Stomach (tissue), 8 donors: ENCODE measurements at regions not wholly inside any gene's neighbourhood (a gene's known extent, or its start where the extent isn't known, plus 50 kb on each side); places are given as distances from the start of the nearest gene placed in this dataset.
"Not testable (repeated sequence)": the region's sequence is repeated elsewhere in the genome, so short reads cannot be mapped to it uniquely, and the experiment has no call there.

Source experiments
- DNase-seq, 2 donors: peaks; one replicate each; pipeline versions ENCODE4 v3.0.0 to v3.0.0-alpha.2; 2013 to 2019
- H3K27ac ChIP-seq, 5 donors: fragments of 200-600 bp in 4 of 5; sonication (generic) in 4 of 5; one replicate each; pipeline ENCODE4 v1.5.1; 2013 to 2019; ENCODE audit warnings: mild to moderate bottlenecking in 1 of 5, moderate library complexity in 1 of 5
- H3K27me3 ChIP-seq, 3 donors: fragments of 200-600 bp; sonication (generic); one replicate each; pipeline ENCODE4 v1.5.1; 2017 to 2019; ENCODE audit warnings: mixed run types in 1 of 3
- H3K36me3 ChIP-seq, 4 donors: fragments of 200-600 bp; sonication (generic); 1 replicate in 3 of 4; 2 replicates in 1 of 4; pipeline ENCODE4 v1.5.1; 2016 to 2019
- H3K4me1 ChIP-seq, 4 donors: fragments of 200-600 bp; sonication (generic); one replicate each; pipeline ENCODE4 v1.5.1; 2016 to 2019
- H3K4me3 ChIP-seq, 4 donors: fragments of 200-600 bp; sonication (generic) in 3 of 4; one replicate each; pipeline ENCODE4 v1.5.1; 2016 to 2019; ENCODE audit warnings: mild to moderate bottlenecking in 1 of 4
- H3K9me3 ChIP-seq, 4 donors: fragments of 200-600 bp; sonication (generic); one replicate each; pipeline ENCODE4 v1.5.1; 2016 to 2019
- EP300 ChIP-seq: sonication (generic); formaldehyde crosslinking; IDR thresholded peaks from one replicate; pipeline ENCODE4 v1.6.1; 2017; ENCODE audit warnings: antibody characterized with exemption
- POLR2A ChIP-seq, 4 donors: fragments of 450-650 bp; IDR thresholded peaks; one replicate each; pipeline ENCODE4 v1.6.1; 2016; ENCODE audit warnings: antibody characterized with exemption in 4 of 4, control low read depth in 2 of 4, mild to moderate bottlenecking in 1 of 4, moderate library complexity in 1 of 4
- POLR2AphosphoS5 ChIP-seq, 3 donors: sonication (generic); formaldehyde crosslinking; IDR thresholded peaks; one replicate each; pipeline ENCODE4 v1.6.1; 2016; ENCODE audit warnings: antibody characterized with exemption in 3 of 3
- WGBS, 5 donors: extraction: QIAGEN DNeasy Blood & Tissue Kit in 3 of 5; methylation state at CpG; one replicate each; pipeline versions ENCODE4 v1.1.5 to v1.1.7; 2013 to 2018; 5-methylcytosine and 5-hydroxymethylcytosine counted together
- intact Hi-C: fragments of 100-400 bp; cut with DNase I; formaldehyde crosslinking; loops from one replicate; pipeline ENCODE4 v1.15.1; 2023; ENCODE audit warnings: low total_unique reads
- TF ChIP-seq, protein P1 (sequence below), 7 experiments: fragments of 450-650 bp in 4 of 7; fragments of 200-600 bp in 3 of 7; sonication (generic) in 3 of 7; IDR thresholded peaks; one replicate each; pipeline ENCODE4 v1.5.1; 2016 to 2019; ENCODE audit warnings: antibody characterized with exemption in 7 of 7, control low read depth in 2 of 7, mild to moderate bottlenecking in 1 of 7
- donor health status: healthy with polysubstance abuse.
- donor health status: Bipolar disorder and iron deficiency.
- donor health status: healthy.

DNA sequence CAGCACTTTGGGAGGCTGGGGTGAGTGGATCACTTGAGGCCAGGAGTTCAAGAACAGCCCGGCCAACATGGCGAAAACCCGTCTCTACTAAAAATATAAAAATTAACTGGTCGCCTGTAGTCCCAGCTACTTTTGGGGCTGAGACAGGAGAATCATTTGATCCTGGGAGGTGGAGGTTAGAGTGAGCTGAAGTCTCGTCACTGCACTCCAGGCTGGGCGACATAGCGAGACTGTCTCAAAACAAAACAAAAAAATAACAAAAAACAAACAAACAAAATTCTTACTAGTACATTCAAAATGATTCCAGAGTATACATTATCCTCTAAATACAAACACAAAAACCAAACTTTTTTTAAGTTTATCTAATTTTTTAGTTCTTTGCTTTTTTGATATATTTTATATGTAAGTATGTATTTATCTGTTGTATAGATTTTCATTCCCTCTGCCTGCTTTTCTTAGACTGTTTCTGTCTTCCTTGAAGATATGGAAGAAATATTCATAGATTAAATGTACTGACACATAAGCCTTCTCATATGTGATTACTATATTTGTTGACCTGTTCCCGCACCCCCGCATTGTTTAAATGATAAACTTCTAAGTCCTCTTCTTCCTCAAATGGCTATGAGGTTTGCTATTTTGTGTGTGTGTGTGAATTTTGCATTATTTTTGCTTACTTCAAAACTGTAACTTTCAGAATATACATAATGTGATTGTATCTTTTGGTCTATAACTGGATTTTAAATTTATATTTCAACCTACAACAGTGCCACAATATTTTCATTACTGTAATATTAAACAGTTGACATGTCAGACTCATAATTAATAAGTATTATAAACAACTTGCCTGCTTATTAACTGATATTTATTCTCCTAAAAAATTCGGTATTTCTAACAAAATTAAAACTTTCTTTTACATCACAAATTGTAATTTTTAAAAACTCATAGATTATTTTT, 1674.1 kb upstream of the B3GALT2 start:
- intact Hi-C loops, result no loop called here
- H3K27me3 ChIP-seq, result no peaks in the 10 kb centered on the region
- H3K27ac ChIP-seq, result no peak overlapping the region
- TF ChIP-seq EP300 (no peak), POLR2A (IDR thresholded peaks at IDR 0.05) (no peak), POLR2AphosphoS5 (IDR thresholded peaks at IDR 0.05) (no peak)
- TF ChIP-seq, protein P1, sequence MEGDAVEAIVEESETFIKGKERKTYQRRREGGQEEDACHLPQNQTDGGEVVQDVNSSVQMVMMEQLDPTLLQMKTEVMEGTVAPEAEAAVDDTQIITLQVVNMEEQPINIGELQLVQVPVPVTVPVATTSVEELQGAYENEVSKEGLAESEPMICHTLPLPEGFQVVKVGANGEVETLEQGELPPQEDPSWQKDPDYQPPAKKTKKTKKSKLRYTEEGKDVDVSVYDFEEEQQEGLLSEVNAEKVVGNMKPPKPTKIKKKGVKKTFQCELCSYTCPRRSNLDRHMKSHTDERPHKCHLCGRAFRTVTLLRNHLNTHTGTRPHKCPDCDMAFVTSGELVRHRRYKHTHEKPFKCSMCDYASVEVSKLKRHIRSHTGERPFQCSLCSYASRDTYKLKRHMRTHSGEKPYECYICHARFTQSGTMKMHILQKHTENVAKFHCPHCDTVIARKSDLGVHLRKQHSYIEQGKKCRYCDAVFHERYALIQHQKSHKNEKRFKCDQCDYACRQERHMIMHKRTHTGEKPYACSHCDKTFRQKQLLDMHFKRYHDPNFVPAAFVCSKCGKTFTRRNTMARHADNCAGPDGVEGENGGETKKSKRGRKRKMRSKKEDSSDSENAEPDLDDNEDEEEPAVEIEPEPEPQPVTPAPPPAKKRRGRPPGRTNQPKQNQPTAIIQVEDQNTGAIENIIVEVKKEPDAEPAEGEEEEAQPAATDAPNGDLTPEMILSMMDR (IDR thresholded peaks at IDR 0.05), result no peak
- no peaks in the 10 kb centered on the region for H3K4me1 ChIP-seq
- no peaks in the 10 kb centered on the region for H3K36me3 ChIP-seq
- no peak for DNase-seq
- peaks cover 0 to 17% (median 6%) of the 10 kb centered on the region in 4 donors for H3K9me3 ChIP-seq
- 79 to 90% (median 87%) methylated on average over 10 of the region's 10 CpGs for WGBS, 5 donors
- no peak overlapping the region for H3K4me3 ChIP-seq

GRCh38 chr1:194859481-194860154, 1673.2 kb upstream of the B3GALT2 start:
- H3K4me1 ChIP-seq, H3K27me3 ChIP-seq, H3K27ac ChIP-seq, DNase-seq, H3K36me3 ChIP-seq, H3K4me3 ChIP-seq, intact Hi-C loops: not testable (repeated sequence)
- H3K9me3 ChIP-seq, result peaks cover 0 to 17% (median 6%) of the 10 kb centered on the region in 4 donors
- WGBS, 5 donors, result 81 to 95% (median 85%) methylated on average over 13 to 17 of the region's 17 CpGs

- intact Hi-C loops, result not testable (repeated sequence)
- 86 to 99% (median 98%) methylated on average over 19 to 39 of the region's 39 CpGs for whole genome bisulfite sequencing, 5 donors
Observed at GRCh38 chr1:194858811-194859480, 1672.5 kb upstream of the B3GALT2 start.

DNA sequence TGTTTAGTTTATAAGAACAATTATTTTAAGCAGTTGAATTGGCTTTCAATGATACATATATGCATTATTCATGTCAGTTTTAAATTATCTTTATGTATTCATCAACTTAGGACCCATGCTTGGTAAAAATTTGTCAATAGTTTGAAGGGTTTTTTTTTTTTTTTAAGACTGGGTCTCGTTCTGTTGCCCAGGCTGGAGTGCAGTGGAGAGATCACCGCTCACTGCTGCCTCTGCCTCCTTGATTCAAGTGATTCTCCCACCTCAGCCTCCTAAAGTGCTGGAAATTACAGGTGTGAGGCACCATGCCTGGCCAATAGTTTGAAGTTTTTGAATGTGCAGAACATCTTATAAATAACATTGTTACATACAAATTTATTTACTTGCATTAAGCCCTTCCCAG, 1671.0 kb upstream of the B3GALT2 start:
- H3K27ac ChIP-seq, result no peak overlapping the region
- intact Hi-C loops, result no loop called here
- no peak overlapping the region for H3K4me3 ChIP-seq
- no peak for TF ChIP-seq POLR2A (IDR thresholded peaks at IDR 0.05)
- TF ChIP-seq, protein P1 (IDR thresholded peaks at IDR 0.05), result no peak
- no peak for TF ChIP-seq EP300
- no peak for TF ChIP-seq POLR2AphosphoS5 (IDR thresholded peaks at IDR 0.05)
- peaks cover 0 to 17% (median 6%) of the 10 kb centered on the region in 4 donors for H3K9me3 ChIP-seq
- no peaks in the 10 kb centered on the region for H3K4me1 ChIP-seq
- 56 to 77% (median 66%) methylated on average over 2 of the region's 2 CpGs for WGBS, 5 donors
- no peak for DNase-seq
- no peaks in the 10 kb centered on the region for H3K36me3 ChIP-seq
- H3K27me3 ChIP-seq, result no peaks in the 10 kb centered on the region

More at GRCh38 chr1:194858811-194859480, 1672.5 kb upstream of the B3GALT2 start:
- not testable (repeated sequence) for H3K36me3 ChIP-seq, H3K27ac ChIP-seq, H3K4me1 ChIP-seq, H3K27me3 ChIP-seq, DNase-seq, H3K4me3 ChIP-seq
- H3K9me3 ChIP-seq, result peaks cover 0 to 17% (median 6%) of the 10 kb centered on the region in 4 donors

DNA sequence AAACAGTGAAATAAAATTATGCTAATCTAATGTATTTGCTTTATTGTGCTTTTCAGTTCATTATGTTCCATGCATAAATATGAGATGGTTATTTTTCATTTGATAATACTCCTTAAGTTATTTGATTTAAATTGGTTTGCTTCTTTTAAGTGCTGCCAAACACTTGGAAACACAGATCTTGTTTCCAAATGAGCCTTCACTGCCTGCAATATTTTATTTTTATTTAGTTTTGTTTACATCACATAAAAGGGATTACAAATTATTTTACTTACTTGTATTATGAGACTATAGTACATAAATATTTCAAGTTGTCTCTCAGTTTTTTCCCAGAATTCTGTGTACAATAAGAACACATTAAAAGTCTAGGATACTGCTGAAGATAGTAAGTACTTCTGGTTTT, 1662.4 kb upstream of the B3GALT2 start:
- Histone ChIP-seq H3K27ac (no peak overlapping the region), H3K4me3 (no peak overlapping the region), H3K36me3 (no peaks in the 10 kb centered on the region), H3K4me1 (no peaks in the 10 kb centered on the region), H3K27me3 (no peaks in the 10 kb centered on the region), H3K9me3 (no peaks in the 10 kb centered on the region)
- no peak for DNase-seq
- TF ChIP-seq POLR2A (IDR thresholded peaks at IDR 0.05), result no peak
- TF ChIP-seq POLR2AphosphoS5 (IDR thresholded peaks at IDR 0.05), result no peak
- TF ChIP-seq EP300, result no peak
- TF ChIP-seq, protein P1 (IDR thresholded peaks at IDR 0.05), result no peak
- intact Hi-C loops, result no loop called here
